ENCODE measurements at regions not wholly inside any gene's neighbourhood (a gene's known extent, or its start where the extent isn't known, plus 50 kb on each side); places are given as distances from the start of the nearest gene placed in this dataset.

DNA sequence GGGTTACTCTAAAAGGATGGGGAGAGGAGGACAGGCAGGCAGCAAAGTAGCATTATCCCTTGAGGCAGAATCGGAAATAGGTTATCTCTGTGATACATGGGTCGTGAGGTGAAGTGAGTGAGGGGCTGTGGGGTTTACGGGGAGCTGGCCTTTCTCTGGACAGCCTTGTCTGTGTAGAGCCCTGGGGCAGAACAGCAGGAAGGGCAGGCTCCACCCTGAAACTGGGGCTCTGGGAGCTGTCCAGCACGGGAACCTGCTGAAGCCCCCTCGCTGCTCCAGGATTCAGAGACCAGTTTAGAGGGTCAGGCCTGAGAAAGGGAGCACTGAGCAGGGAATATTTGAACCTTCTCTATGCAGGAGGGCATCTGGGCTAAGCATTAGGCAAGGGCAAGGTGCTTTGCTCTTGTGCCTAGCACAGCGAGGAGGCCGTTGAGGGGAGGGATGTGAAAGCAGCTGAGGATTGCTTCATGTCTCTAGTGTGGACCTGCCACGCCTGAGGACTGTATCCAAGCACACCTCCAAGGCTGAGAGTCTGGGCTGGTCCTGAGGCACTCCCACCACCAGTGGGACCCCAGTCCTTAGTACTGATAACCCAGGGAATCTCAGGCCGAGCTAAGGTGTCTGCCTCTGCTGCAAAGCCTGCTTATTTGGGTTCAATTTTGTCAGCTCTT lies 55.8 kb downstream of the NAV1 start:
- Mint-ChIP-seq H3K36me3 (ENCODE audit: low read depth) (no peaks in the 10 kb centered on the region), H3K4me3 (no peak overlapping the region), H3K9me3 (no peaks in the 10 kb centered on the region), H3K27me3 (ENCODE audit: low read depth) (peaks cover 43% of the 10 kb centered on the region), H3K4me1 (peaks cover 30% of the 10 kb centered on the region), H3K27ac (no peak overlapping the region)
- TF ChIP-seq, protein P1, sequence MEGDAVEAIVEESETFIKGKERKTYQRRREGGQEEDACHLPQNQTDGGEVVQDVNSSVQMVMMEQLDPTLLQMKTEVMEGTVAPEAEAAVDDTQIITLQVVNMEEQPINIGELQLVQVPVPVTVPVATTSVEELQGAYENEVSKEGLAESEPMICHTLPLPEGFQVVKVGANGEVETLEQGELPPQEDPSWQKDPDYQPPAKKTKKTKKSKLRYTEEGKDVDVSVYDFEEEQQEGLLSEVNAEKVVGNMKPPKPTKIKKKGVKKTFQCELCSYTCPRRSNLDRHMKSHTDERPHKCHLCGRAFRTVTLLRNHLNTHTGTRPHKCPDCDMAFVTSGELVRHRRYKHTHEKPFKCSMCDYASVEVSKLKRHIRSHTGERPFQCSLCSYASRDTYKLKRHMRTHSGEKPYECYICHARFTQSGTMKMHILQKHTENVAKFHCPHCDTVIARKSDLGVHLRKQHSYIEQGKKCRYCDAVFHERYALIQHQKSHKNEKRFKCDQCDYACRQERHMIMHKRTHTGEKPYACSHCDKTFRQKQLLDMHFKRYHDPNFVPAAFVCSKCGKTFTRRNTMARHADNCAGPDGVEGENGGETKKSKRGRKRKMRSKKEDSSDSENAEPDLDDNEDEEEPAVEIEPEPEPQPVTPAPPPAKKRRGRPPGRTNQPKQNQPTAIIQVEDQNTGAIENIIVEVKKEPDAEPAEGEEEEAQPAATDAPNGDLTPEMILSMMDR (IDR thresholded peaks at IDR 0.05; ENCODE audit: unreplicated experiment in 3 of 3) = no peak

DNA sequence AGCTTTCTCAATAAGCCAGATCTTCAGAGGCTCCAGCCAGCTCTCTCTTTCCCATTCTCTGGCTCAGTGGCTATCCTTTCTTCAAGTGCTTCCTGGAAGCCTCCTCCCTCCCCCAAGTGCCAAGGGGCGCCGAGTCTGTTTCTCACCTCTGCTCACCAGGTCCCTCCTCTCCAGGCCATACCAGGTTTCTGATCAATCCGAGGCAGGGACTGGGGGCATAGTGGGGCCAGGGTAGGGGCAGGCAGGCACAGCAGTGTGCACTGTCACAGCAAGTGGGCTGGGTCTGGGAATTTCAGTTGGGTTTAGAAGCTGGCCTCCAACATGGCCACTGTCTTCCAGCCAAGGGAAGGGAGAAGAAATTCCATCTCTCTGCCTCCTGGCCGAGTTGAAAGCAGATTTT lies 56.5 kb downstream of the NAV1 start:
- TF ChIP-seq, protein P1 (IDR thresholded peaks at IDR 0.05; ENCODE audit: unreplicated experiment in 3 of 3) = no peak
- H3K4me3 Mint-ChIP-seq = no peak overlapping the region
- peaks cover 40% of the 10 kb centered on the region for H3K27me3 Mint-ChIP-seq (ENCODE audit: low read depth)
- peaks cover 30% of the 10 kb centered on the region for H3K4me1 Mint-ChIP-seq
- H3K36me3 Mint-ChIP-seq (ENCODE audit: low read depth) = no peaks in the 10 kb centered on the region
- H3K27ac Mint-ChIP-seq = no peak overlapping the region
- H3K9me3 Mint-ChIP-seq = no peaks in the 10 kb centered on the region

DNA sequence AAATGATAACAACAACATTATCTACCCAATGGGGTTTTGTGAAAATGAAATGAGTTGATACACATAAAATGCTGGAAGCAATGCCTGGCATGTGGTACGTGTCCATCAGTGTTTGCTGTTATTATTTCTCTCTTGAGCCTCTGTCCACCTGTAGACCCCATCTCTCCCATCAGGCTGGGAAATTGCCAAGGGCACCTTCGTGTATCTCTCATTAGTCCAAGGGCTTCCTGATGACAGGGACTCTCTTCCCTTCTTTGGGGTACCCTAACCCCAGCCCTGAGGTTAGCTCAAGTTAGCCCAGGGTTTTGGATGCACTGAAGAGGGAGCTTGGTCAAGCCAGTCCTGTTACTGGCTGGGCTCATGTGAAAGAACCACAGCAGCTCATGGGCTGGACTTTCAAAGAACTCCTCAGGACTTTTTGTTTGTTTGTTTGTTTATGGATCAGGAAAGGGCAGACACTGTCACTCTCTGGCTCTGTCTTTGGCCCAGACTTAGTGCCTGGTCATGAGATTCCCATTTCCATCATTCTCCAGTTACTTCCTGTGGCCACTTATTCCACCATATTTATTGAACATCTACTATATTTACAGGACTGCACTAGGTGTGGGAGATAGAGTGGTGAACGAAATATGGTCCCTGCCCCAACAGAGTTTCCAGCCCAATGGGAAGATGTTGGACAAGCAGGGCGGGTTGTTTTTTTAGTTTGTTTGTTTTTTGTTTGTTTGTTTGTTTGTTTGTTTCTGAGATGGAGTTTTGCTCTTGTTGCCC lies 57.4 kb downstream of the NAV1 start:
- H3K9me3 Mint-ChIP-seq = no peaks in the 10 kb centered on the region
- H3K36me3 Mint-ChIP-seq (ENCODE audit: low read depth) = no peaks in the 10 kb centered on the region
- TF ChIP-seq, protein P1 (IDR thresholded peaks at IDR 0.05; ENCODE audit: unreplicated experiment in 3 of 3) = no peak
- peaks cover 35% of the 10 kb centered on the region for H3K27me3 Mint-ChIP-seq (ENCODE audit: low read depth)
- no peak overlapping the region for H3K27ac Mint-ChIP-seq
- H3K4me1 Mint-ChIP-seq = peaks cover 30% of the 10 kb centered on the region
- H3K4me3 Mint-ChIP-seq = no peak overlapping the region

DNA sequence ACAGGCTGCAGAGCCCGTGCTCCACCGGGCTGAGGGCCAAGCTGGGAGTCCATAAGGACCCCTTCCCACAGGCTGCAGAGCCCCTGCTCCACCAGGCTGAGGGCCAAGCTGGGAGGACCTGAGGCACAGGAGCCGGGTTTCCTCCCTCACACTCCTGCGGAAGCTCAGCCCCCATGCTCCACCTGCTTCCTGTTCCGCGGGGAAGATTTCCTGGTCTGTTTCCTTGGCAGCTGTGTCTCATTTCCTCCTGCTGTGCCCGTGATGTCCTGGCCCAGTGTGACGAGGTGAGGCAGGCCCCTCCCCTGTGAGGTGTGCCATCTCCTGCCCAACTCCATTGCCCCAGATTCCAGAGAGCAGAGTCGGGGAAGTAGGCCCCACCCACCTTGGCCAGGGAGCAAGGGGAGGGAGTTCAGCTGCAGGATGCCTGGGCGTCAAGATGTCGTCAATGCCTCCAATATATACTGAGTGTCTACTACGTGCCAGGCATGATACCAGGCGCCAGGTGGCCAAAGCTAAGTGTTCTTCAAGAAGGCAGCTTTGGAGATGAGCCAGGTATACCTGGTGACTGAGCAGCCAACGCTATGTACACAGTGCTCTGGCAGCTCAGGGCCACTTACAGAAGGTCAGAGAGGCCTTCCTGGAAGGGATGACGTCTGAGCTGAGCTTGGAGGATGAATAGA lies 58.8 kb downstream of the NAV1 start:
- H3K4me1 Mint-ChIP-seq = peaks cover 25% of the 10 kb centered on the region
- TF ChIP-seq, protein P1 (IDR thresholded peaks at IDR 0.05; ENCODE audit: unreplicated experiment in 3 of 3) = no peak

DNA sequence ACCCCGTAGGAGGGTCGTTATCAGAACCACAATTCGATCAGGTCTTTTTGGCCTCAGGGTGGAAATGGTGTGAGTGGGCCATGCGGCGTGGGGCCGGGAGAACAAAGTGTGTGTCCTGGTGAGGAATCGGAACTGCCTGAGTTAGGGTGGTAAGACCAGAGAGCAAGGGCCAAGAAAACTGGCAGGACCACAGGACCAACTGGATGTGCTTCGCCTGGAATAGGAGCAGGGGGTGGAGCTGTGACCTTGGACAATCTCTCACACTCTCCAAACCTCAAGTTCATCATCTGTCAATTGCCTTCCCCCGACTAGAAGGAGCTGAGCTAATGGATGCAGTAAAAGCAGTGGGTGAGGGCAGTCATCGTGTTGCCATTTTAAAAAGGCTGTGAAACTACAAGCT lies 59.5 kb downstream of the NAV1 start:
- TF ChIP-seq, protein P1 (IDR thresholded peaks at IDR 0.05; ENCODE audit: unreplicated experiment in 3 of 3) = no peak
- no peak overlapping the region for H3K4me3 Mint-ChIP-seq
- no peak overlapping the region for H3K27ac Mint-ChIP-seq
- peaks cover 25% of the 10 kb centered on the region for H3K27me3 Mint-ChIP-seq (ENCODE audit: low read depth)
- H3K36me3 Mint-ChIP-seq (ENCODE audit: low read depth) = no peaks in the 10 kb centered on the region
- H3K4me1 Mint-ChIP-seq = peaks cover 19% of the 10 kb centered on the region
- no peaks in the 10 kb centered on the region for H3K9me3 Mint-ChIP-seq

More for the DNA sequence above, 58.8 kb downstream of the NAV1 start:
- no peak overlapping the region for H3K27ac Mint-ChIP-seq
- H3K9me3 Mint-ChIP-seq = no peaks in the 10 kb centered on the region
- no peaks in the 10 kb centered on the region for H3K36me3 Mint-ChIP-seq (ENCODE audit: low read depth)
- no peak overlapping the region for H3K4me3 Mint-ChIP-seq
- peaks cover 28% of the 10 kb centered on the region for H3K27me3 Mint-ChIP-seq (ENCODE audit: low read depth)
